DMS 273 (cell line): ENCODE measurements at regions not wholly inside any gene's neighbourhood (a gene's known extent, or its start where the extent isn't known, plus 50 kb on each side); places are given as distances from the start of the nearest gene placed in this dataset.
"Not testable (repeated sequence)": the region's sequence is repeated elsewhere in the genome, so short reads cannot be mapped to it uniquely, and the experiment has no call there.

ENCODE experiments used
- DNase-seq: peaks from one replicate; lab custom pipeline; 2025; ENCODE audit not compliant: unreplicated experiment; lab: John Stamatoyannopoulos, UW

GRCh38 chr7:356087-356486, 66.1 kb downstream of the FOXL3 start:
- DNase-seq: no peak

GRCh38 chr7:356691-357462, 66.9 kb downstream of the FOXL3 start:
- DNase-seq: no peak

GRCh38 chr7:357531-358209, 67.7 kb downstream of the FOXL3 start:
- DNase-seq: no peak

GRCh38 chr7:358352-358751, 68.4 kb downstream of the FOXL3 start:
- DNase-seq: no peak

- no peak for DNase-seq
These were observed 69.3 kb downstream of the FOXL3 start for GRCh38 chr7:359226-359765.

- DNase-seq: no peak
These were observed 69.9 kb downstream of the FOXL3 start for GRCh38 chr7:359766-360361.

GRCh38 chr7:360454-361100, 70.6 kb downstream of the FOXL3 start:
- no peak for DNase-seq

- not testable (repeated sequence) for DNase-seq
These were observed 71.2 kb downstream of the FOXL3 start for GRCh38 chr7:361182-361581.

- no peak for DNase-seq
These were observed 71.9 kb downstream of the FOXL3 start for GRCh38 chr7:361680-362401.

- no peak for DNase-seq
These were observed 72.6 kb downstream of the FOXL3 start for GRCh38 chr7:362402-363096.

- no peak for DNase-seq
These were observed 73.7 kb downstream of the FOXL3 start for GRCh38 chr7:363626-364025.

- DNase-seq: no peak
These were observed 74.6 kb downstream of the FOXL3 start for GRCh38 chr7:364536-364935.

- no peak for DNase-seq
These were observed 75.6 kb downstream of the FOXL3 start for GRCh38 chr7:365593-365992.

- no peak for DNase-seq
These were observed 76.3 kb downstream of the FOXL3 start for GRCh38 chr7:366161-366803.

GRCh38 chr7:367351-367901, 77.5 kb downstream of the FOXL3 start:
- no peak for DNase-seq

GRCh38 chr7:368651-369475, 78.9 kb downstream of the FOXL3 start:
- no peak for DNase-seq

- no peak for DNase-seq
These were observed 79.7 kb downstream of the FOXL3 start for GRCh38 chr7:369476-370258.

GRCh38 chr7:370259-370625, 80.3 kb downstream of the FOXL3 start:
- no peak for DNase-seq
